Activated CD4-positive, alpha-beta T cell treated with anti-CD3 and anti-CD28 coated beads, Interleukin-2, Interleukin-6, amounts not matched to agents 100 ng/mL and 50 ng/mL, durations not matched to agents 16 hours and 8 hours (primary cell): ENCODE measurements at regions not wholly inside any gene's neighbourhood (a gene's known extent, or its start where the extent isn't known, plus 50 kb on each side); places are given as distances from the start of the nearest gene placed in this dataset.
"Not testable (repeated sequence)": the region's sequence is repeated elsewhere in the genome, so short reads cannot be mapped to it uniquely, and the experiment has no call there.

ENCODE experiments used
- DNase-seq: peaks from one replicate; pipeline ENCODE4 v3.0.0-alpha.2; 2020

GRCh38 chr17:64771980-64772844 lies 110.1 kb upstream of the SMURF2 start:
- DNase-seq, result no peak

- DNase-seq, result no peak
These were observed 107.6 kb upstream of the SMURF2 start for GRCh38 chr17:64769712-64770111.

DNA sequence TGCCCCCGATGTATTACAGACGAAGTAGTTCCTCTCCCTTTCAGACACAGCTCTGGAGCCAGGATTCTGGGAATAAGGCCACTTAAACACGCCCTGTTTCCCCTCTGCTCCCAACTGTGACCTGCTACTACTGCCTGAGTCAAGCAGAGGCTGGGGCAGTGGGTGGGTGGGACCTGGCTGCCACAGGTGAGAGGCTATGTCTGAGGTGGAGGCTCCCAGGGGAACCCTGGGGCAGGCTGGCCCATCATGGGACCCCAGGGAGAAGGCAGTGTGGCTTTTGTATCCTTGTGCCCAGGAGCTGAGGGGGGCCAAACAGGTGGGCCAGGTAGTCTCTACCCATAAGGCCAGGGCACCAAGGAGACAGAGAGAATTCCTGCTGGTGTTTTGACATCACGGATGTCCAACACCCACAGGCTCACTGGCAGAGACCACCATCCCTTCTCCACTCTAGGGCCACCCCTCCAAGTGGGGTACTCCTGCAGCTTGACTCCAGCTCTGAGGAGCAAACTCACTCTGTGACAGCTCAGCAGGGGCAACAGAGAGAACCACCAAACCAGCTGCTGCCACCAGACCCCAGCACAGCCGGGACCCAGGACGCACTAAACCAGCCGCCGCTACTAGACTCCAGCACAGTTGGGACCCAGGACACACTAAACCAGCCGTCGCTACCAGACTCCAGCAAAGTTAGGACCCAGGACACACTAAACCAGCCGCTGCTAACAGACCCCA lies 105.3 kb upstream of the SMURF2 start:
- no peak for DNase-seq

DNA sequence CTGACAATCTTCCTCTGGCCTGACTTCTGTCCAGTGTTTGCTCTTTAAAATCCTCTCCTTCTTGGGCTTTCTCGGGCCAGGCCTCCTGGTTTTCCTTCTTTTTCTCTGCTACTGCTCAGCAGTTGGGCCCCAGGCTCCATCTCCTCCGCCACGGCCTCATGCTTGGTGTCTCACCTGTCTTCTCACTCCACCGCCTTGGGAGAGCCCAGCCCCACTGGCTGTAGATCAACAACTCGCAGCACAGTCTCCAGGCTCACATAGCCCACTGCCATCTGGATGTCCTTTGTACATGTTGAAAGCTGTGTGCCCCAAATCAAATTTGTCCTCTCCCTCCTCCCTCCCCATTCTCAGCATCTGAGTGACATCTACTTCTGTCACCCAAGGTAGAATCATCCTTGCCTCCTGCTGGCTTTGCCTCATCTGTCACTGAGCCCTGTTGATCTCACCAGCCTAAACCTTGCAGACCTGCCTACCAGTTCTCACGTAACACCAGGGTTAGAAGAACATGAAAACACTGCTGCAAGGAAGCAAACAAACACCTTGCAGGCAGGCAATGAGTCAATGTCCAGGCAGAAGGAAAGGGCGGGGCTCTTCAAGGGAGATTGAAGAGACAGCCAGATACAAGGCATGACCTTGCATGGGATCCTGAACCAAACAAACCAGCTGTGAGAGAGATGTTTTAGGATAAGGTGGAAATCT lies 103.2 kb upstream of the SMURF2 start:
- no peak for DNase-seq

DNA sequence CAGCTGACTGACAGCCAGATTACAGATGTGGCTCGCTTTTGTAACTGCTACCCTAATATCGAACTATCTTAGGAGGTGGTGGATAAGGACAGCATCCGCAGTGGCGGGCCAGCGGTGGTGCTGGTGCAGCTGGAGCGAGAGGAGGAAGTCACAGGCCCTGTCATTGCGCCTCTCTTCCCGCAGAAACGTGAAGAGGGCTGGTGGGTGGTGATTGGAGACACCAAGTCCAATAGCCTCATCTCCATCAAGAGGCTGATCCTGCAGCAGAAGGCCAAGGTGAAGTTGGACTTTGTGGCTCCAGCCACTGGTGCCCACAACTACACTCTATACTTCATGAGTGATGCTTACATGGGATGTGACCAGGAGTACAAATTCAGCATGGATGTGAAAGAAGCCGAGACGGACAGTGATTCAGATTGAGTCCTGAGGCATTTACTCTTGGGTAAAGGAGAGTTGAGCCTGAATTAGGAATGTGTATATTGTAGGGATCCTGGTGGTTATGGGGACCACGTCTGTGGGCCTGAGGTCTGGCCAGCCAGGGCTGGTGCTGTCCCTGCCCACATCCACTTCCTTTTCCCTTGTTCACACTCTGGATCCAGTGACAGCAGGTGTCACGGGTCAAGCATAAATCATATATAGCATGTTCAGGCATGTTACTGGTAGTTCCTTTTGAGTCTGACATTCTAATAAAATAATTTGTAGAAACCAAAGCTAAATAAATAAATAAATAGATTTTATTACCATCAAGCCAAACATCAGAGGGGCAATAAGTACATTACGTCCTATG lies 89.0 kb upstream of the SMURF2 start:
- DNase-seq, result no peak

DNA sequence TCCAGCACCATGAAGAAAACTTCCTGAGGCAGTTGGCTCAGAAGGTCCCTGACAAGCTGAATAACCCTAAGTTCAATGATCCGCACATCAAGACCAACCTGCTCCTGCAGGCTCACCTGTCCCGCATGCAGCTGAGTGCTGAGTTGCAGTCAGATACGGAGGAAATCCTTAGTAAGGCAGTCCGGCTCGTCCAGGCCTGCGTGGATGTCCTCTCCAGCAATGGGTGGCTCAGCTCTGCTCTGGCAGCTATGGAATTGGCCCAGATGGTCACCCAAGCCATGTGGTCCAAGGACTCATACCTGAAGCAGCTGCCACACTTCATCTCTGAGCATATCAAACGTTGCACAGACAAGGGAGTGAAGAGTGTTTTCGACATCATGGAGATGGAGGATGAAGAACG lies 88.4 kb upstream of the SMURF2 start:
- DNase-seq, result no peak

GRCh38 chr17:64749306-64749705 lies 87.2 kb upstream of the SMURF2 start:
- no peak for DNase-seq

- no peak for DNase-seq
These were observed 85.9 kb upstream of the SMURF2 start for GRCh38 chr17:64747938-64748540.

GRCh38 chr17:64742326-64742725 lies 80.2 kb upstream of the SMURF2 start:
- DNase-seq, result no peak

DNA sequence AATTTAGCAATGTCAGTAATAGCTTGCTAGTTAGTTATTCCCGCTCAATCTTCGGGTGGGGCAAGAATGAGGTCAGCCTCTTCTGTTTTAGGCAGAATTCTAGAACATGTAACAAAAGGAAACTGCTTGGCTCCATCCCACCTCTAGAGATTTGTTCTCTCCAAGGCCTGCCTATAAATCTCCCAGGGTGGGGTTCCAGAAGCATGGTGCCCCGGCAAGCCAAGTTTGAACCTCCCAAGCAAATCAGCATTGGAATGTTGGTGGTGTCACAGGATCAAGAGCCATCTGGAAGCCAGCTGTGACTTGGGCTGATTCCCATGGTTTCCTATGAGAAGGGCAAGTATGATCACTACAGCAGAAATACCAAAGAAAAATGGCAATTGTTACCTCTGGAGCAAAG lies 79.8 kb upstream of the SMURF2 start:
- DNase-seq, result not testable (repeated sequence)

DNA sequence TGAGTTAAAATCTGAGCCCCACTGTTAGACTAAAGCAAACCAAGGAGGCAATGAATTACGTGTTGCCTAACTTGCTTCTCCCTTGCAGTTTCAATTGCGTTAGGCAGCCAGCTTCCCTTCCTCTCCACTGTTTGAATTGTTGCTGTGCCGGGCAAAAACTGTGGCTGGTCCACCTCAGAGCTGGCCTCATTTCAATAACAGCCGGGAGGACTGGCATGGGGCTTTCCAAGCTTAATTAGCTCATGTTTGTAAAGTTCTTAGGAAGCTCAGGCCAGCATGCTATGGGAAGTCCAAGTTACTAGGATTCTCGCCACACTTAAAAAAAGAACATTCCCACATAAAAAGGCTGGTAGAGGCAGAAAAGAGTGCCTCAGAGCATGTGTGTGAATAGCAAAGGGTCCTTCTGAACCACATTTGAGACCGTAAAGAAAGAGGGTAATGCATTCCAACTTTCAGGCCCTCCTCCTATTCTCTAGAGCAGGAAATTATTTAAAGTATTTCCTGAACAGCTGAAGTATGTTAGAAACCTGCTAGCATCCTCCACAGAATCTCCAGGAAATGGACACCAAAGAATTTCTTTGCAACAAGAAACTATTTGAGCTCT lies 79.0 kb upstream of the SMURF2 start:
- no peak for DNase-seq

DNA sequence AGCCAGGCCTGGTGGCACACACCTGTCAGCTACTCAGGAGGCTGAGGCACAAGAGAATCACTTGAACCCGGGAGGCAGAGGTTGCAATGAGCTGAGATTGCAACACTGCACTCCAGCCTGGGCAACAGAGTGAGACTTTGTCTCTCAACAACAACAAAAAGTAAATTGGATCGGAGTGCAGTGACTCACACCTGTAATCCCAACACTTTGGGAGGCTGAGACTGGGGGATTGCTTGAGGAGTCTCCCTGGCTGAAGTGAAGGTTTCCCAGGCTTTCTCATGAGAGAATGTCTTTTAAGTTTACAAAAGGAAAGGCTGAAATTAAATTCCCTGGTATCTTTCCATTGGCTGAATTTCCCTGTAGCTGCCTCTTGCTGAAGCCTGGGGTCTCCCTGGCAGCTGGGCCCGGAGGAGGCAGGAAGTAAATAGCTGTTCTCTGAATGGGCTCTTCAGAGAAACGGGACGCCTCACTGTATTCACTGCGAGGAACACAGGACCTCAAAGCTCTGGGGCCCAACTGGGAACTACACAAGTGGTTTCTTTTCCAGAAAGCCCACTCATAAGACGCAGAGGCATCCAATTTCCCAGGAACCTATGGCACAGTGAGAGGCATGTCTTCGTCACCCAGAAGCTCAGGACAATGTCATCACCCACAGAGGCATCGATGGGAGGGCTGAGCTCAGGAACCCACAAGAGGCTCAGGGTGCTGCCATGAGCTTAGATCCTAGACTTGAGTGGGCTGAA lies 77.4 kb upstream of the SMURF2 start:
- no peak for DNase-seq

GRCh38 chr17:64736804-64737492 lies 74.8 kb upstream of the SMURF2 start:
- peak; percentile 60 for DNase-seq

DNA sequence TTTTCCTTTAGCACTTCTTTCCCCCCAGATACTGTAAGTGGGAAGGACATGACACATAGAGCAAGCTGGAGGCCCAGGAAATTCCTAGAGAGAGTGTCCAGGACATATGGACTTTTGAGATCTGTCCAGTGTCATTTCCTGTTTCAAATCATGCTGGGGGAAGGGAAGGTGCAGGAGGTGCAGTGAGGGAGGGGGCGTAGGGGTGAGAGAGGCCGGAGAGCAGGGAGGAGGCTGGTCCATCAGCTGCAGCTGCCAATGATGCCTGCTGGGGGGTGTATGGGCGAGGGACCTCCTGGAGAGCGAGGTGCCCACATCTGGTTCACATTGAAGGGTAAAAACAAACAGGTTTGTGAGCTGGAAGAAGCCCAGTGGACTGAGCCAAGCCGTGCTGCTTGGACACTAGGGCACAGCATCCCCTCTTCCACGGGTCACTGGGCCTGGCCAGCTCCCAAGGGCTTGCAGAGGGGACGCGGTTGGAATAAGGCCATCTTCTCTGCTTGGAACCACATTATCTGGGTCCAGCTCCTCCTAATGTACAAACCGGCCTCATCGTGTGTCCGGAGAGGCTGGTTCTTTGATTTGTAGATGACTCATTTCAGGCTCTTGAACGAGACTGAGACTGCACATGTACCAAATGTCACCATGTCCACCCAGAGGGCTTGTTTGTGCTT lies 70.4 kb upstream of the SMURF2 start:
- no peak for DNase-seq

DNA sequence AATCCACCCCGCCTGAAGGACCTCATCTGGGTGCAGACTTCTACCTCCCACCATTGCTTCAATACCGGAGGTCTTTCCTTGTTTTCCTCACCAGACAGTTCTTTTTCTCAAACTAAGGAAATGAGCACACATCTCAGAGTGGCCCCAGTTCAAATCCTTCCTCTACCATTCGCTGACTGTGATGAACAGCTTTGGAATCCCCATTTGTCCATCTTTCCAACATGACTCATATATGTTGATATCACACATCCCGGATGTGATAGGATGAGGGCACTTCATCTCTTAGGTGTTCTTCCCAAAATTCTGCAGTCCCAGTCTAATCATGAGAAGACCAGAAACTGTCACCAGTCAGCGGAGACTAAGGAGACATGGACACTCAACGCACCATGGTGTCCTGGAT lies 67.9 kb upstream of the SMURF2 start:
- DNase-seq, result not testable (repeated sequence)

- no peak for DNase-seq
These were observed 67.1 kb upstream of the SMURF2 start for GRCh38 chr17:64729201-64729600.

DNA sequence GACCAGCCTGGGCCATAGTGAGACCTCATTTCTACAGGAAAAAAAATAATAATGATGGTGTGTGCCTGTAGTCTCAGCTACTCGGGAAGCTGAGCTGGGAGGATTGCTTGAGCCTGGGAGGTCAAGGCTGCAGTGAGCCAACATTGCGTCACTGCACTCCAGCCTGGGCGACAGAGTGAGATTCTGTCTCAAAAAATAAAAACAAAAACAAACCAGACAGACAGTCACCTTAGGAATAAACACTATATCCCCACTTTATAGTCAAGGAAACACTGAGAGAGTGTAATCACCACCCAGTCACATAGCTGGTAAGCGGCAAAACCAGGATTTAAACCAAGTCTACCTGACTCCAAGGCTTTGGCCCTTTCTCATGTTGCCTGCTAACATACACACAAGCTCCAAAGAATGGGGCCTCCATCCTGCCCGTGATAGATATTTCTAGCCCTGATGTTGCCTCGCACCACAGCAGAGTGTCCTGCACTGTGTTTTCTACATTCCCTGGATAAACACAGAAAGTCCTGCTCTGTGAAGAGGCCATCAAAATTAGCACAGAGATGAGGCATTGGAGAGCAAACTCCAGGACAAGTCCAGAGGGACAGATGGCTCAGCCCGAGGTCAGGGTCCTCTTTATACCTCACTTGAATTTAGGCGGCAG lies 66.1 kb upstream of the SMURF2 start:
- no peak for DNase-seq

DNA sequence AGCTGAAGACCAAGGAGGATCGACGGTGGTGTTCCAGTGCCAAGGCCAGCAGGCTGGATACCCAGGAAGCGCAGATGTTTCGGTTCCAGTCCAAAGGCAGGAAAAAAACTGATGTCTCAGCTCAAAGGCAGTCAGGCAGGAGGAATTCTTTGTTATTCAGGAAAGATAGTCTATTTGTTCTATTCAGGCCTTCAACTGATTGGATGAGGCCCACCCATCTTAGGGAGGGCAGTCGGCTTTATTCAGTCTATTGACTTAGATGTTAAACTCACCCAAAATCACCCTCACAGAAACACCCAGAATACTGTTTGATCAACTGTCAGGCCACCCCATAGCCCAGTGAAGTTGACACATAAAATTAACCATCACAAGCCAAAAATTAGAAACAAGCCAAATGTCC lies 63.9 kb upstream of the SMURF2 start:
- not testable (repeated sequence) for DNase-seq

- not testable (repeated sequence) for DNase-seq
These were observed 62.1 kb upstream of the SMURF2 start for GRCh38 chr17:64724246-64724645.
